ENCODE measurements at regions not wholly inside any gene's neighbourhood (a gene's known extent, or its start where the extent isn't known, plus 50 kb on each side); places are given as distances from the start of the nearest gene placed in this dataset.

GRCh38 chr7:34364130-34364529, 293.9 kb upstream of the NPSR1 start:
- no peak overlapping the region for H3K27ac ChIP-seq
- intact Hi-C loops (cut with DNase I): no loop called here
- WGBS, 2 donors: 76 to 77% methylated on average over 2 of the region's 2 CpGs
- TF ChIP-seq EP300 (IDR thresholded peaks at IDR 0.05) (no peak), CTCF (IDR thresholded peaks at IDR 0.05) (no peak), POLR2AphosphoS5 (IDR thresholded peaks at IDR 0.05) (no peak), POLR2A (IDR thresholded peaks at IDR 0.05) (no peak)
- no peaks in the 10 kb centered on the region for H3K9me3 ChIP-seq
- no peak overlapping the region for H3K4me3 ChIP-seq
- no peaks in the 10 kb centered on the region for H3K4me1 ChIP-seq
- H3K27me3 ChIP-seq: no peaks in the 10 kb centered on the region
- DNase-seq: no peak
- H3K36me3 ChIP-seq: no peaks in the 10 kb centered on the region

GRCh38 chr7:34365011-34365410, 293.0 kb upstream of the NPSR1 start:
- Histone ChIP-seq H3K27ac (no peak overlapping the region), H3K27me3 (no peaks in the 10 kb centered on the region), H3K4me1 (no peaks in the 10 kb centered on the region), H3K9me3 (no peaks in the 10 kb centered on the region), H3K36me3 (no peaks in the 10 kb centered on the region), H3K4me3 (no peak overlapping the region)
- 90 to 91% methylated on average over 1 of the region's 1 CpG for WGBS, 2 donors
- intact Hi-C loops (cut with DNase I): no loop called here
- TF ChIP-seq POLR2A (IDR thresholded peaks at IDR 0.05) (no peak), POLR2AphosphoS5 (IDR thresholded peaks at IDR 0.05) (no peak), EP300 (IDR thresholded peaks at IDR 0.05) (no peak), CTCF (IDR thresholded peaks at IDR 0.05) (no peak)
- DNase-seq: no peak

- no peaks in the 10 kb centered on the region for H3K27me3 ChIP-seq
- H3K27ac ChIP-seq: no peak overlapping the region
- intact Hi-C loops (cut with DNase I): no loop called here
- 91 to 93% methylated on average over 5 of the region's 5 CpGs for WGBS, 2 donors
- no peaks in the 10 kb centered on the region for H3K36me3 ChIP-seq
- TF ChIP-seq EP300 (IDR thresholded peaks at IDR 0.05) (no peak), POLR2AphosphoS5 (IDR thresholded peaks at IDR 0.05) (no peak), CTCF (IDR thresholded peaks at IDR 0.05) (no peak), POLR2A (IDR thresholded peaks at IDR 0.05) (no peak)
- H3K4me3 ChIP-seq: no peak overlapping the region
- H3K4me1 ChIP-seq: no peaks in the 10 kb centered on the region
- H3K9me3 ChIP-seq: no peaks in the 10 kb centered on the region
- DNase-seq: no peak
Observed at GRCh38 chr7:34365611-34366010, 292.4 kb upstream of the NPSR1 start.

GRCh38 chr7:34371922-34372321, 286.1 kb upstream of the NPSR1 start:
- no peaks in the 10 kb centered on the region for H3K36me3 ChIP-seq
- H3K27ac ChIP-seq: no peak overlapping the region
- DNase-seq: no peak
- no peaks in the 10 kb centered on the region for H3K27me3 ChIP-seq
- WGBS, 2 donors: 85 to 88% methylated on average over 4 of the region's 4 CpGs
- no peak overlapping the region for H3K4me3 ChIP-seq
- TF ChIP-seq EP300 (IDR thresholded peaks at IDR 0.05) (no peak), POLR2AphosphoS5 (IDR thresholded peaks at IDR 0.05) (no peak), POLR2A (IDR thresholded peaks at IDR 0.05) (no peak), CTCF (IDR thresholded peaks at IDR 0.05) (no peak)
- no peaks in the 10 kb centered on the region for H3K9me3 ChIP-seq
- intact Hi-C loops (cut with DNase I): no loop called here
- H3K4me1 ChIP-seq: no peaks in the 10 kb centered on the region

- no peak for TF ChIP-seq CTCF (IDR thresholded peaks at IDR 0.05)
- no peak for TF ChIP-seq EP300 (IDR thresholded peaks at IDR 0.05)
- no peak for TF ChIP-seq POLR2A (IDR thresholded peaks at IDR 0.05)
- no peak for TF ChIP-seq POLR2AphosphoS5 (IDR thresholded peaks at IDR 0.05)
- Histone ChIP-seq H3K4me1 (no peaks in the 10 kb centered on the region), H3K27ac (no peak overlapping the region), H3K27me3 (no peaks in the 10 kb centered on the region), H3K4me3 (no peak overlapping the region), H3K9me3 (no peaks in the 10 kb centered on the region), H3K36me3 (no peaks in the 10 kb centered on the region)
- 53 to 69% methylated on average over 1 of the region's 1 CpG for WGBS, 2 donors
- intact Hi-C loops (cut with DNase I): no loop called here
- no peak for DNase-seq
Observed at GRCh38 chr7:34373940-34374339, 284.1 kb upstream of the NPSR1 start.
